Activated T-cell treated with anti-CD3 and anti-CD28 coated beads, Interleukin-2, amount 50 U/mL, for 4 hours (primary cell): ENCODE measurements at regions not wholly inside any gene's neighbourhood (a gene's known extent, or its start where the extent isn't known, plus 50 kb on each side); places are given as distances from the start of the nearest gene placed in this dataset.
"Not testable (repeated sequence)": the region's sequence is repeated elsewhere in the genome, so short reads cannot be mapped to it uniquely, and the experiment has no call there.

Experiments
- ATAC-seq, 2 donors: fragments of 200-7000 bp; cut with Tn5 transposase; one replicate each; pipeline ENCODE4 v1.10.0; 2021
- DNase-seq: peaks from one replicate; pipeline ENCODE4 v3.0.0-alpha.2; 2020
- H3K27me3 Mint-ChIP-seq: one replicate; pipeline ENCODE4 v1.8.0; 2021; ENCODE audit warnings: low read depth, mixed read lengths
- H3K36me3 Mint-ChIP-seq: one replicate; pipeline ENCODE4 v1.8.0; 2022; ENCODE audit warnings: mixed read lengths; ENCODE audit not compliant: insufficient read depth
- H3K4me1 Mint-ChIP-seq: one replicate; pipeline ENCODE4 v1.8.0; 2021; ENCODE audit warnings: low read depth, mixed read lengths
- H3K4me3 Mint-ChIP-seq: one replicate; pipeline ENCODE4 v1.8.0; 2021; ENCODE audit warnings: mild to moderate bottlenecking, moderate library complexity, mixed read lengths
- H3K9me3 Mint-ChIP-seq: one replicate; pipeline ENCODE4 v1.8.0; 2021; ENCODE audit warnings: mixed read lengths

GRCh38 chr6:103750603-103751002 lies 1109.1 kb downstream of the HACE1 start:
- H3K9me3 Mint-ChIP-seq, result no peaks in the 10 kb centered on the region
- no peak for DNase-seq
- H3K36me3 Mint-ChIP-seq, result no peaks in the 10 kb centered on the region
- no peak for ATAC-seq
- H3K4me3 Mint-ChIP-seq, result no peak overlapping the region
- no peaks in the 10 kb centered on the region for H3K27me3 Mint-ChIP-seq
- no peaks in the 10 kb centered on the region for H3K4me1 Mint-ChIP-seq

- Mint-ChIP-seq H3K4me1 (no peaks in the 10 kb centered on the region), H3K27me3 (no peaks in the 10 kb centered on the region), H3K9me3 (no peaks in the 10 kb centered on the region), H3K36me3 (no peaks in the 10 kb centered on the region), H3K4me3 (no peak overlapping the region)
- ATAC-seq, result no peak
- no peak for DNase-seq
These were observed 1125.7 kb downstream of the HACE1 start for GRCh38 chr6:103734016-103734415.

GRCh38 chr6:103729658-103730057 lies 1130.1 kb downstream of the HACE1 start:
- DNase-seq (no peak), ATAC-seq (no peak)
- Mint-ChIP-seq H3K36me3 (no peaks in the 10 kb centered on the region), H3K4me1 (no peaks in the 10 kb centered on the region), H3K4me3 (no peak overlapping the region), H3K27me3 (no peaks in the 10 kb centered on the region), H3K9me3 (no peaks in the 10 kb centered on the region)

- Mint-ChIP-seq H3K36me3 (no peaks in the 10 kb centered on the region), H3K4me1 (no peaks in the 10 kb centered on the region), H3K9me3 (no peaks in the 10 kb centered on the region), H3K27me3 (no peaks in the 10 kb centered on the region), H3K4me3 (no peak overlapping the region)
- ATAC-seq (no peak), DNase-seq (no peak)
These were observed 1136.0 kb downstream of the HACE1 start for GRCh38 chr6:103723438-103724322.

GRCh38 chr6:103722683-103723082 lies 1137.0 kb downstream of the HACE1 start:
- no peaks in the 10 kb centered on the region for H3K27me3 Mint-ChIP-seq
- H3K4me3 Mint-ChIP-seq, result no peak overlapping the region
- ATAC-seq (no peak), DNase-seq (no peak)
- H3K4me1 Mint-ChIP-seq, result no peaks in the 10 kb centered on the region
- no peaks in the 10 kb centered on the region for H3K36me3 Mint-ChIP-seq
- H3K9me3 Mint-ChIP-seq, result no peaks in the 10 kb centered on the region

- H3K27me3 Mint-ChIP-seq, result no peaks in the 10 kb centered on the region
- no peak for ATAC-seq
- no peaks in the 10 kb centered on the region for H3K4me1 Mint-ChIP-seq
- H3K36me3 Mint-ChIP-seq, result no peaks in the 10 kb centered on the region
- no peak overlapping the region for H3K4me3 Mint-ChIP-seq
- DNase-seq, result no peak
- H3K9me3 Mint-ChIP-seq, result no peaks in the 10 kb centered on the region
These were observed 1137.8 kb downstream of the HACE1 start for GRCh38 chr6:103721923-103722322.

- H3K36me3 Mint-ChIP-seq, result no peaks in the 10 kb centered on the region
- ATAC-seq, result no peak
These were observed 1139.3 kb downstream of the HACE1 start for GRCh38 chr6:103720393-103720792.

GRCh38 chr6:103719545-103719944 lies 1140.2 kb downstream of the HACE1 start:
- Mint-ChIP-seq H3K27me3 (no peaks in the 10 kb centered on the region), H3K4me3 (no peak overlapping the region), H3K36me3 (no peaks in the 10 kb centered on the region), H3K4me1 (no peaks in the 10 kb centered on the region), H3K9me3 (no peaks in the 10 kb centered on the region)
- DNase-seq (no peak), ATAC-seq (no peak)

More at GRCh38 chr6:103720393-103720792, 1139.3 kb downstream of the HACE1 start:
- no peak for DNase-seq
- H3K9me3 Mint-ChIP-seq, result no peaks in the 10 kb centered on the region
- H3K4me1 Mint-ChIP-seq, result no peaks in the 10 kb centered on the region
- H3K27me3 Mint-ChIP-seq, result no peaks in the 10 kb centered on the region
- H3K4me3 Mint-ChIP-seq, result no peak overlapping the region

- Mint-ChIP-seq H3K9me3 (no peaks in the 10 kb centered on the region), H3K27me3 (no peaks in the 10 kb centered on the region), H3K36me3 (no peaks in the 10 kb centered on the region), H3K4me3 (no peak overlapping the region), H3K4me1 (no peaks in the 10 kb centered on the region)
- ATAC-seq (no peak), DNase-seq (no peak)
These were observed 1144.5 kb downstream of the HACE1 start for GRCh38 chr6:103715269-103715668.

- DNase-seq, H3K27me3 Mint-ChIP-seq, H3K36me3 Mint-ChIP-seq, H3K9me3 Mint-ChIP-seq, ATAC-seq, H3K4me1 Mint-ChIP-seq, H3K4me3 Mint-ChIP-seq: not testable (repeated sequence)
These were observed 1150.5 kb downstream of the HACE1 start for GRCh38 chr6:103709236-103709635.

GRCh38 chr6:103707596-103708325 lies 1152.0 kb downstream of the HACE1 start:
- ATAC-seq (no peak), DNase-seq (no peak)
- H3K9me3 Mint-ChIP-seq, result no peaks in the 10 kb centered on the region
- no peaks in the 10 kb centered on the region for H3K27me3 Mint-ChIP-seq
- H3K36me3 Mint-ChIP-seq, result no peaks in the 10 kb centered on the region
- no peak overlapping the region for H3K4me3 Mint-ChIP-seq
- H3K4me1 Mint-ChIP-seq, result no peaks in the 10 kb centered on the region

- H3K36me3 Mint-ChIP-seq, result no peaks in the 10 kb centered on the region
- DNase-seq (no peak), ATAC-seq (no peak)
- H3K9me3 Mint-ChIP-seq, result no peaks in the 10 kb centered on the region
- H3K4me3 Mint-ChIP-seq, result no peak overlapping the region
- no peaks in the 10 kb centered on the region for H3K27me3 Mint-ChIP-seq
- H3K4me1 Mint-ChIP-seq, result no peaks in the 10 kb centered on the region
These were observed 1160.0 kb downstream of the HACE1 start for GRCh38 chr6:103699769-103700168.

- Mint-ChIP-seq H3K4me3 (no peak overlapping the region), H3K36me3 (no peaks in the 10 kb centered on the region), H3K9me3 (no peaks in the 10 kb centered on the region), H3K27me3 (no peaks in the 10 kb centered on the region), H3K4me1 (no peaks in the 10 kb centered on the region)
- no peak for DNase-seq
- no peak for ATAC-seq
These were observed 1172.3 kb downstream of the HACE1 start for GRCh38 chr6:103687430-103687829.

GRCh38 chr6:103680116-103680515 lies 1179.6 kb downstream of the HACE1 start:
- Mint-ChIP-seq H3K36me3 (no peaks in the 10 kb centered on the region), H3K9me3 (no peaks in the 10 kb centered on the region), H3K27me3 (no peaks in the 10 kb centered on the region), H3K4me1 (peaks cover 6% of the 10 kb centered on the region), H3K4me3 (no peak overlapping the region)
- DNase-seq (no peak), ATAC-seq (no peak)

GRCh38 chr6:103677290-103677689 lies 1182.4 kb downstream of the HACE1 start:
- H3K36me3 Mint-ChIP-seq, result no peaks in the 10 kb centered on the region
- DNase-seq (no peak), ATAC-seq (no peak)
- H3K9me3 Mint-ChIP-seq, result no peaks in the 10 kb centered on the region
- H3K4me3 Mint-ChIP-seq, result no peak overlapping the region
- no peaks in the 10 kb centered on the region for H3K27me3 Mint-ChIP-seq
- peaks cover 6% of the 10 kb centered on the region for H3K4me1 Mint-ChIP-seq
